ENCODE measurements at regions not wholly inside any gene's neighbourhood (a gene's known extent, or its start where the extent isn't known, plus 50 kb on each side); places are given as distances from the start of the nearest gene placed in this dataset.

DNA sequence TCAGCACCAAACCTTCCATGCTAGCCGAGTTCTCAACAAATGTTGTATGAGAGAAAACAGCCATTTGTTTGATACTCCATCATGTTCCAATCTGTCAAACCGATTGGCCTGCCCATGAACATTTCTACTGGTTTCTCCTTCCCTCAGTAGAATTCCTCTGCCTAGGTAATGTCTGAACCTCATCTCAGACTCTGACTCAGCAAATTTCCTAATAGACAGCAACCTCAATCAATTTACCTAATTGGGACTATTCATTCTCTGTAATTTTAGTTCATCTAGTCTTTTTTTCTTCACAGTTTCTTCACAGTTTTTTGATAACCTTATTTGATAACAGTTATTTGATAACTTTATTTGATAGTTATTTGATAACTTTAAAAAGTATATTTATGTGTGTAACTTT, 585.1 kb downstream of the DNAJB9 start:
- in situ Hi-C loops (cut with MboI; ENCODE audit: low sequenced_read_pairs) (no loop called here), intact Hi-C loops (cut with micrococcal nuclease) (no loop called here), dilution Hi-C loops (cut with HindIII; ENCODE audit: low sequenced_read_pairs, unreplicated experiment) (no loop called here)
- Histone ChIP-seq H3K79me1 (ENCODE audit: low read depth in 1 of 2, low read length in 2 of 2) (no peaks in the 10 kb centered on the region), H2BK15ac (ENCODE audit: low read depth, low read length) (no peak overlapping the region), H4K91ac (ENCODE audit: insufficient read depth, low read depth, low read length) (no peak overlapping the region), H2AK5ac (ENCODE audit: low read depth, low read length) (no peak overlapping the region), H3K18ac (ENCODE audit: low read depth, low read length) (no peak overlapping the region), H3K27ac (ENCODE audit: insufficient read depth, low read length) (no peak overlapping the region), H2BK120ac (ENCODE audit: low read depth, low read length) (no peak overlapping the region), H3K56ac (ENCODE audit: extremely low read depth, insufficient read depth, low read length) (no peak overlapping the region), H4K20me1 (ENCODE audit: insufficient read depth, low read length) (no peaks in the 10 kb centered on the region), H2BK5ac (ENCODE audit: low read depth, low read length, poor library complexity, severe bottlenecking) (no peak overlapping the region), H3K9ac (ENCODE audit: low read depth, low read length) (no peak overlapping the region), H2AK9ac (replicated peaks; ENCODE audit: low read depth, low read length, poor library complexity) (no peak overlapping the region), H3K4ac (ENCODE audit: low read depth, low read length) (no peak overlapping the region), H2AFZ (replicated peaks; ENCODE audit: low read length, poor library complexity) (no peak overlapping the region), H3K4me2 (ENCODE audit: low read depth, low read length) (no peak overlapping the region), H3K4me1 (ENCODE audit: control insufficient read depth, insufficient read depth, low read length) (no peaks in the 10 kb centered on the region), H2BK20ac (ENCODE audit: low read depth, low read length) (no peak overlapping the region), H3K9me1 (ENCODE audit: insufficient read depth, low read length) (no peaks in the 10 kb centered on the region), H3K14ac (replicated peaks; ENCODE audit: low read depth, low read length) (no peak overlapping the region), H3K27me3 (ENCODE audit: control insufficient read depth, insufficient read depth, low read length) (no peaks in the 10 kb centered on the region), H3K36me3 (ENCODE audit: control insufficient read depth, insufficient read depth, low read length) (no peaks in the 10 kb centered on the region), H3K9me3 (ENCODE audit: control insufficient read depth, insufficient read depth, low read length) (peaks cover 3% of the 10 kb centered on the region; the same call in 1 of the 2 replicates), H4K5ac (ENCODE audit: low read depth, low read length) (no peak overlapping the region), H3K23ac (ENCODE audit: low read depth, low read length) (no peak overlapping the region), H3K4me3 (ENCODE audit: insufficient read depth, low read depth, low read length) (no peak overlapping the region), H4K8ac (ENCODE audit: low read depth in 2 of 2, low read length in 2 of 2) (no peak overlapping the region)
- no TSS peak for BruUV-seq (replicated peaks)
- WGBS, 2 experiments (ENCODE audit: extremely low coverage in 2 of 2, insufficient read length in 1 of 2) = no CpG with 5 or more reads among the region's 2 CpGs
- POLR2A ChIA-PET (ENCODE audit: unreplicated experiment) = no interaction called here
- no peak for TF ChIP-seq RFX5 (IDR thresholded peaks at IDR 0.05; ENCODE audit: low read depth, low read length)
- no peak for TF ChIP-seq MAZ (IDR thresholded peaks at IDR 0.05; ENCODE audit: borderline replicate concordance, low read depth, low read length)
- TF ChIP-seq FOS (IDR thresholded peaks at IDR 0.05; ENCODE audit: low read depth, low read length) = no peak
- TF ChIP-seq MAFK (IDR thresholded peaks at IDR 0.05; ENCODE audit: low read depth, low read length) = peak; percentile 62
- TF ChIP-seq RCOR1 (IDR thresholded peaks at IDR 0.05; ENCODE audit: insufficient replicate concordance, low read length) = no peak
- ATAC-seq (ENCODE audit: low read depth) = no peak
- CTCF ChIA-PET = no interaction called here
- no peak for DNase-seq
